GM18520 (cell line): ENCODE measurements at regions not wholly inside any gene's neighbourhood (a gene's known extent, or its start where the extent isn't known, plus 50 kb on each side); places are given as distances from the start of the nearest gene placed in this dataset.

Experiments
- ATAC-seq: cut with Tn5 transposase; IDR thresholded peaks from one replicate; pipeline ENCODE4 v1.9.1; 2021; ENCODE audit not compliant: unreplicated experiment

GRCh38 chr17:68182940-68183551 is 64.8 kb upstream of the AMZ2 start:
- no peak for ATAC-seq

- ATAC-seq, result no peak
Measured at GRCh38 chr17:68184141-68184571, 63.7 kb upstream of the AMZ2 start.

- peak; percentile 49 for ATAC-seq
Measured at GRCh38 chr17:68184816-68185436, 62.9 kb upstream of the AMZ2 start.

- no peak for ATAC-seq
Measured at GRCh38 chr17:68185820-68186219, 62.0 kb upstream of the AMZ2 start.

- ATAC-seq, result no peak
Measured at GRCh38 chr17:68190495-68190894, 57.3 kb upstream of the AMZ2 start.

- ATAC-seq, result no peak
Measured at GRCh38 chr17:68195667-68196393, 52.0 kb upstream of the AMZ2 start.

- ATAC-seq, result no peak
Measured at GRCh38 chr17:68196394-68197090, 51.3 kb upstream of the AMZ2 start.

GRCh38 chr17:68197091-68197996 is 50.5 kb upstream of the AMZ2 start:
- no peak for ATAC-seq

GRCh38 chr17:68197997-68198930 is 49.6 kb upstream of the AMZ2 start:
- ATAC-seq, result no peak
